SH-SY5Y (cell line): ENCODE measurements at regions not wholly inside any gene's neighbourhood (a gene's known extent, or its start where the extent isn't known, plus 50 kb on each side); places are given as distances from the start of the nearest gene placed in this dataset.

ENCODE experiments used
- GATA2 ChIP-seq: IDR thresholded peaks from 2 replicates; pipeline ENCODE4 v1.6.1; 2011; ENCODE audit warnings: mild to moderate bottlenecking, low read depth, low read length
- GATA3 ChIP-seq: IDR thresholded peaks from 2 replicates; pipeline ENCODE4 v1.6.1; 2011; ENCODE audit warnings: low read depth, mild to moderate bottlenecking, low read length, moderate library complexity

DNA sequence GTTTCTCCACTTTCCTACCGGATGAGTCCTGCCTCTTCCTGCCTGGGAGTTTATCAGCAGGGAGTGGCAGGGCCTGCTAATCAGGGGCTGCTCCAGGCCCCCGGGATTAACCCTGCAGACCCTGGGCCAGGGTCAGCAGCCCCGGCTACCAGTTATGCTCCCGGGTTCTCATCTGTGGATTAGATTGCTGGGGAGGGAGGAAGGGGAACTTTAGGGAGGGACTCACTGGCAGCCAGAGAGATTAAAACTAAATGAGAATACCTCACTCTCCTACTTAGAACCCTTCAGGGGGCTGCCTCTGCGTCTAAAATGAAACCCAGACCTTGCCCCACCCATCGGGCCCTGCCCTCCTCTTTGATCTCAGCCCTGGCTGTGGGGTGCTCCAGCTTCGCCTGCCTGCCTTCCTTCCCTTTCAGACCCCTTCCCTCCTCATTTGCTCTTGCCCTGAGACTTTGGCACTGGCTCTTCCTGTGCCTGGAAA is 130.5 kb upstream of the HAND1 start:
- no peak for TF ChIP-seq GATA3
- TF ChIP-seq GATA2, result no peak
